MM.1S (cell line): ENCODE measurements at regions not wholly inside any gene's neighbourhood (a gene's known extent, or its start where the extent isn't known, plus 50 kb on each side); places are given as distances from the start of the nearest gene placed in this dataset.

Experiments
- DNase-seq: peaks from one replicate; pipeline ENCODE4 v3.0.0-alpha.2; 2015
- H2AFZ ChIP-seq: fragments of 300-600 bp; sonication (generic); 2 replicates; pipeline ENCODE4 v1.6.0; 2016; ENCODE audit warnings: antibody characterized with exemption, low read length
- H3F3A ChIP-seq: fragments of 300-600 bp; sonication (generic); 2 replicates; pipeline ENCODE4 v1.6.1; 2016; ENCODE audit warnings: mild to moderate bottlenecking, antibody characterized with exemption, low read length, moderate library complexity, mixed read lengths; ENCODE audit not compliant: insufficient read depth
- H3K27ac ChIP-seq: fragments of 300-600 bp; sonication (generic); 2 replicates; pipeline ENCODE4 v1.5.1; 2016; ENCODE audit warnings: mild to moderate bottlenecking, low read length
- H3K27me3 ChIP-seq: fragments of 300-600 bp; sonication (generic); replicated peaks from 2 replicates; pipeline ENCODE4 v1.6.0; 2016; ENCODE audit warnings: low read length; ENCODE audit not compliant: insufficient read depth
- H3K36me3 ChIP-seq: fragments of 300-600 bp; sonication (generic); replicated peaks from 2 replicates; pipeline ENCODE4 v1.6.1; 2016; ENCODE audit warnings: mild to moderate bottlenecking, low read length, mixed read lengths; ENCODE audit not compliant: insufficient read depth
- H3K4me1 ChIP-seq: fragments of 300-600 bp; sonication (generic); 2 replicates; pipeline ENCODE4 v1.6.1; 2016; ENCODE audit warnings: low read length, mixed read lengths
- H3K4me2 ChIP-seq: fragments of 300-600 bp; sonication (generic); 2 replicates; pipeline ENCODE4 v1.6.0; 2016; ENCODE audit warnings: low read depth, low read length
- H3K4me3 ChIP-seq: fragments of 300-600 bp; sonication (generic); 2 replicates; pipeline ENCODE4 v1.5.1; 2016; ENCODE audit warnings: low read length, mixed read lengths
- H3K79me2 ChIP-seq: fragments of 300-600 bp; sonication (generic); 2 replicates; pipeline ENCODE4 v1.6.1; 2016; ENCODE audit warnings: mixed run types, low read length, mixed read lengths
- H3K9ac ChIP-seq: fragments of 300-600 bp; sonication (generic); 2 replicates; pipeline ENCODE4 v1.6.1; 2016; ENCODE audit warnings: low read length, mixed read lengths
- H3K9me2 ChIP-seq: fragments of 300-600 bp; sonication (generic); replicated peaks from 2 replicates; pipeline ENCODE4 v1.6.1; 2016; ENCODE audit warnings: mild to moderate bottlenecking, low read length, mixed read lengths; ENCODE audit not compliant: insufficient read depth
- H3K9me3 ChIP-seq: fragments of 300-600 bp; sonication (generic); replicated peaks from 2 replicates; pipeline ENCODE4 v1.6.1; 2016; ENCODE audit warnings: mild to moderate bottlenecking, low read length, mixed read lengths; ENCODE audit not compliant: insufficient read depth
- H4K20me1 ChIP-seq: fragments of 300-600 bp; sonication (generic); 2 replicates; pipeline ENCODE4 v1.6.1; 2016; ENCODE audit warnings: mild to moderate bottlenecking, low read length, moderate library complexity, mixed read lengths; ENCODE audit not compliant: insufficient read depth
- CTCF ChIP-seq: fragments of 300-600 bp; sonication (generic); IDR thresholded peaks from 2 replicates; pipeline ENCODE4 v1.5.1; 2016; ENCODE audit warnings: antibody characterized with exemption, low read length, mixed read lengths
- EZH2 ChIP-seq: fragments of 300-600 bp; sonication (generic); optimal IDR thresholded peaks from 2 replicates; pipeline ENCODE3; 2017; ENCODE audit warnings: low read depth, mild to moderate bottlenecking, antibody characterized with exemption, low read length, mixed read lengths
- EZH2phosphoT487 ChIP-seq: fragments of 300-600 bp; sonication (generic); IDR thresholded peaks from 2 replicates; pipeline ENCODE4 v1.6.1; 2018; ENCODE audit warnings: antibody characterized with exemption, low read length

GRCh38 chr2:117519721-117520120, 294.8 kb upstream of the DDX18 start:
- Histone ChIP-seq H3K4me3 (no peak overlapping the region), H3K9me2 (no peaks in the 10 kb centered on the region), H3K79me2 (no peaks in the 10 kb centered on the region), H3K4me1 (peaks cover 5% of the 10 kb centered on the region; the same call in 1 of the 2 replicates), H3K36me3 (no peaks in the 10 kb centered on the region), H3K9ac (no peak overlapping the region), H3K27ac (no peak overlapping the region), H3K27me3 (no peaks in the 10 kb centered on the region), H3F3A (no peaks in the 10 kb centered on the region), H2AFZ (no peak overlapping the region), H4K20me1 (no peaks in the 10 kb centered on the region), H3K9me3 (no peaks in the 10 kb centered on the region), H3K4me2 (no peak overlapping the region)
- TF ChIP-seq EZH2phosphoT487 (no peak), EZH2 (no peak), CTCF (no peak)
- DNase-seq = no peak

GRCh38 chr2:117523267-117523666, 291.2 kb upstream of the DDX18 start:
- Histone ChIP-seq H3K36me3 (no peaks in the 10 kb centered on the region), H3F3A (no peaks in the 10 kb centered on the region), H2AFZ (no peak overlapping the region), H3K9me3 (no peaks in the 10 kb centered on the region), H3K4me1 (peaks cover 5% of the 10 kb centered on the region; the same call in 1 of the 2 replicates), H3K4me3 (no peak overlapping the region), H3K27ac (no peak overlapping the region), H3K27me3 (no peaks in the 10 kb centered on the region), H3K79me2 (no peaks in the 10 kb centered on the region), H4K20me1 (no peaks in the 10 kb centered on the region), H3K4me2 (no peak overlapping the region), H3K9ac (no peak overlapping the region), H3K9me2 (no peaks in the 10 kb centered on the region)
- peak; percentile 73 for DNase-seq
- TF ChIP-seq CTCF = no peak
- TF ChIP-seq EZH2phosphoT487 = no peak
- TF ChIP-seq EZH2 = no peak

- Histone ChIP-seq H3K27me3 (no peaks in the 10 kb centered on the region), H2AFZ (no peak overlapping the region)
Measured at GRCh38 chr2:117523711-117524238, 290.7 kb upstream of the DDX18 start.

More at GRCh38 chr2:117523711-117524238, 290.7 kb upstream of the DDX18 start:
- Histone ChIP-seq H3K79me2 (no peaks in the 10 kb centered on the region), H3K4me3 (no peak overlapping the region), H3K4me2 (no peak overlapping the region), H3K9me2 (no peaks in the 10 kb centered on the region), H3K4me1 (peaks cover 5% of the 10 kb centered on the region; the same call in 1 of the 2 replicates), H3K9me3 (no peaks in the 10 kb centered on the region), H3F3A (no peaks in the 10 kb centered on the region), H4K20me1 (no peaks in the 10 kb centered on the region), H3K27ac (no peak overlapping the region), H3K36me3 (no peaks in the 10 kb centered on the region), H3K9ac (no peak overlapping the region)
- TF ChIP-seq EZH2phosphoT487 (no peak), EZH2 (no peak), CTCF (no peak)
- DNase-seq = no peak
